Embryonic facial prominence (tissue), 1 donor: ENCODE measurements at regions not wholly inside any gene's neighbourhood (a gene's known extent, or its start where the extent isn't known, plus 50 kb on each side); places are given as distances from the start of the nearest gene placed in this dataset.

ENCODE experiments used
- DNase-seq: peaks from one replicate; pipeline ENCODE4 v3.0.0-alpha.2; 2016; ENCODE audit errors: extremely low spot score

- no peak for DNase-seq
Measured at GRCh38 chr22:26998129-26998528, 340.7 kb downstream of the MIAT start.

GRCh38 chr22:26998716-26999115 lies 341.3 kb downstream of the MIAT start:
- DNase-seq, result no peak

- DNase-seq, result no peak
Measured at GRCh38 chr22:27003297-27003696, 345.9 kb downstream of the MIAT start.

GRCh38 chr22:27004434-27004833 lies 347.0 kb downstream of the MIAT start:
- no peak for DNase-seq

GRCh38 chr22:27008454-27008853 lies 351.1 kb downstream of the MIAT start:
- DNase-seq, result no peak

GRCh38 chr22:27011133-27011532 lies 353.7 kb downstream of the MIAT start:
- no peak for DNase-seq

GRCh38 chr22:27011717-27012116 lies 354.3 kb downstream of the MIAT start:
- DNase-seq, result no peak

- no peak for DNase-seq
Measured at GRCh38 chr22:27019827-27020226, 362.4 kb downstream of the MIAT start.

- no peak for DNase-seq
Measured at GRCh38 chr22:27022274-27022895, 365.0 kb downstream of the MIAT start.

GRCh38 chr22:27022896-27023361 lies 365.5 kb downstream of the MIAT start:
- DNase-seq, result no peak

- DNase-seq, result no peak
Measured at GRCh38 chr22:27023591-27023990, 366.2 kb downstream of the MIAT start.

- no peak for DNase-seq
Measured at GRCh38 chr22:27024982-27025381, 367.6 kb downstream of the MIAT start.

GRCh38 chr22:27028093-27028492 lies 370.7 kb downstream of the MIAT start:
- DNase-seq, result no peak

- DNase-seq, result no peak
Measured at GRCh38 chr22:27029584-27030130, 372.3 kb downstream of the MIAT start.

- no peak for DNase-seq
Measured at GRCh38 chr22:27032091-27032761, 374.8 kb downstream of the MIAT start.

- DNase-seq, result no peak
Measured at GRCh38 chr22:27041745-27042310, 384.4 kb downstream of the MIAT start.

- no peak for DNase-seq
Measured at GRCh38 chr22:27043262-27043661, 385.9 kb downstream of the MIAT start.

- no peak for DNase-seq
Measured at GRCh38 chr22:27045103-27045947, 387.9 kb downstream of the MIAT start.

- DNase-seq, result no peak
Measured at GRCh38 chr22:27046086-27046485, 388.7 kb downstream of the MIAT start.

GRCh38 chr22:27046603-27047002 lies 389.2 kb downstream of the MIAT start:
- DNase-seq, result no peak

GRCh38 chr22:27050771-27051170 lies 393.4 kb downstream of the MIAT start:
- DNase-seq, result no peak

- DNase-seq, result no peak
Measured at GRCh38 chr22:27051407-27051806, 394.0 kb downstream of the MIAT start.
